ENCODE measurements at regions not wholly inside any gene's neighbourhood (a gene's known extent, or its start where the extent isn't known, plus 50 kb on each side); places are given as distances from the start of the nearest gene placed in this dataset.

GRCh38 chr13:71089056-71089455 lies 777.9 kb downstream of the DACH1 start:
- Histone ChIP-seq H3K27ac (ENCODE audit: low read depth, low read length) (no peak overlapping the region), H3K4me3 (ENCODE audit: insufficient read depth, low read length) (no peak overlapping the region), H3K9me3 (ENCODE audit: low read depth, low read length) (peaks cover 2% of the 10 kb centered on the region), H3K36me3 (ENCODE audit: insufficient read depth, low read length) (no peaks in the 10 kb centered on the region), H3K4me2 (ENCODE audit: insufficient read depth, low read length) (no peak overlapping the region), H4K20me1 (ENCODE audit: insufficient read depth, low read length) (no peaks in the 10 kb centered on the region), H3K79me2 (ENCODE audit: insufficient read depth, low read length) (no peaks in the 10 kb centered on the region), H3K27me3 (ENCODE audit: insufficient read depth, low read length) (no peaks in the 10 kb centered on the region), H3K4me1 (ENCODE audit: insufficient read depth, low read length) (no peaks in the 10 kb centered on the region), H2AFZ (ENCODE audit: low read length) (no peak overlapping the region)
- TF ChIP-seq CTCF (IDR thresholded peaks at IDR 0.05; ENCODE audit: extremely low read depth, low read depth, low read length), result no peak
- no peak for DNase-seq (ENCODE audit: insufficient read length, low spot score, missing footprints)

- TF ChIP-seq CTCF (IDR thresholded peaks at IDR 0.05; ENCODE audit: extremely low read depth, low read depth, low read length), result no peak
- H3K4me2 ChIP-seq (ENCODE audit: insufficient read depth, low read length), result no peak overlapping the region
Observed at GRCh38 chr13:71087432-71087831, 779.6 kb downstream of the DACH1 start.

GRCh38 chr13:71087006-71087405 lies 780.0 kb downstream of the DACH1 start:
- Histone ChIP-seq H3K4me3 (ENCODE audit: insufficient read depth, low read length) (no peak overlapping the region), H3K27ac (ENCODE audit: low read depth, low read length) (no peak overlapping the region), H3K36me3 (ENCODE audit: insufficient read depth, low read length) (no peaks in the 10 kb centered on the region), H4K20me1 (ENCODE audit: insufficient read depth, low read length) (no peaks in the 10 kb centered on the region), H3K4me1 (ENCODE audit: insufficient read depth, low read length) (no peaks in the 10 kb centered on the region), H3K9me3 (ENCODE audit: low read depth, low read length) (peaks cover 2% of the 10 kb centered on the region), H3K4me2 (ENCODE audit: insufficient read depth, low read length) (no peak overlapping the region), H3K27me3 (ENCODE audit: insufficient read depth, low read length) (no peaks in the 10 kb centered on the region), H3K79me2 (ENCODE audit: insufficient read depth, low read length) (no peaks in the 10 kb centered on the region), H2AFZ (ENCODE audit: low read length) (no peak overlapping the region)
- no peak for DNase-seq (ENCODE audit: insufficient read length, low spot score, missing footprints)
- TF ChIP-seq CTCF (IDR thresholded peaks at IDR 0.05; ENCODE audit: extremely low read depth, low read depth, low read length), result no peak

More at GRCh38 chr13:71087432-71087831, 779.6 kb downstream of the DACH1 start:
- peaks cover 2% of the 10 kb centered on the region for H3K9me3 ChIP-seq (ENCODE audit: low read depth, low read length)
- H2AFZ ChIP-seq (ENCODE audit: low read length), result no peak overlapping the region
- H3K4me1 ChIP-seq (ENCODE audit: insufficient read depth, low read length), result no peaks in the 10 kb centered on the region
- H3K79me2 ChIP-seq (ENCODE audit: insufficient read depth, low read length), result no peaks in the 10 kb centered on the region
- no peak overlapping the region for H3K4me3 ChIP-seq (ENCODE audit: insufficient read depth, low read length)
- no peaks in the 10 kb centered on the region for H3K27me3 ChIP-seq (ENCODE audit: insufficient read depth, low read length)
- H4K20me1 ChIP-seq (ENCODE audit: insufficient read depth, low read length), result no peaks in the 10 kb centered on the region
- no peaks in the 10 kb centered on the region for H3K36me3 ChIP-seq (ENCODE audit: insufficient read depth, low read length)
- H3K27ac ChIP-seq (ENCODE audit: low read depth, low read length), result no peak overlapping the region
- DNase-seq (ENCODE audit: insufficient read length, low spot score, missing footprints), result no peak

GRCh38 chr13:71082631-71083030 lies 784.4 kb downstream of the DACH1 start:
- no peak overlapping the region for H3K4me2 ChIP-seq (ENCODE audit: insufficient read depth, low read length)
- no peak for TF ChIP-seq CTCF (IDR thresholded peaks at IDR 0.05; ENCODE audit: extremely low read depth, low read depth, low read length)

More at GRCh38 chr13:71082631-71083030, 784.4 kb downstream of the DACH1 start:
- no peaks in the 10 kb centered on the region for H3K27me3 ChIP-seq (ENCODE audit: insufficient read depth, low read length)
- H3K4me1 ChIP-seq (ENCODE audit: insufficient read depth, low read length), result no peaks in the 10 kb centered on the region
- peaks cover 2% of the 10 kb centered on the region for H3K9me3 ChIP-seq (ENCODE audit: low read depth, low read length)
- no peak overlapping the region for H2AFZ ChIP-seq (ENCODE audit: low read length)
- H3K4me3 ChIP-seq (ENCODE audit: insufficient read depth, low read length), result no peak overlapping the region
- no peak for DNase-seq (ENCODE audit: insufficient read length, low spot score, missing footprints)
- H4K20me1 ChIP-seq (ENCODE audit: insufficient read depth, low read length), result no peaks in the 10 kb centered on the region
- no peak overlapping the region for H3K27ac ChIP-seq (ENCODE audit: low read depth, low read length)
- H3K79me2 ChIP-seq (ENCODE audit: insufficient read depth, low read length), result no peaks in the 10 kb centered on the region
- H3K36me3 ChIP-seq (ENCODE audit: insufficient read depth, low read length), result no peaks in the 10 kb centered on the region

Data from osteoblast (primary cell).